ENCODE measurements at regions not wholly inside any gene's neighbourhood (a gene's known extent, or its start where the extent isn't known, plus 50 kb on each side); places are given as distances from the start of the nearest gene placed in this dataset.

DNA sequence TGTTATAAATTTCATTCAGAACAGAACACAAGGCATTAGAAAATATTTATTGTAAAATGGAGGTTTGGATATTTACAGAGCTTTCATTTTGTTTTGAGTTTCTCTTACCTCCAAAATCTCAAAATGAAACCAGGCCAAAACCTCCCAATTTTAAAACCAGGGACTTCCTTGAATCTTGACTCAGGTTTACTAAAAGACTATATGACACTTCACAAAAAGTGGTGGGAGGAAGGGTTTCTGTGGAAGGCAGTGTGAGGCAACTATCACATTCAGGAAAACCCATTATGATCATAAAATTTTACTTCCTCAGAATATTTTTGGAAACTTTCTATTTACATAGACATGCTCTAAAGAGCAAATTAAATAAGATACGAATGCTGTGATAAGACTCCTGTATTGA, 205.8 kb upstream of the EOMES start:
- DNase-seq (ENCODE audit: low read depth, low spot score), result no peak
- ChIA-PET RAD21 (ENCODE audit: low non-redundant PET in 1 of 2, low total read pairs in 2 of 2, uncharacterized antibody in 2 of 2, unreplicated experiment in 2 of 2) (no interaction called here), CTCF (no interaction called here), POLR2A (no interaction called here)
- no peak for TF ChIP-seq TCF7L2 (IDR thresholded peaks at IDR 0.05; ENCODE audit: borderline replicate concordance, extremely low read depth, insufficient read depth, insufficient read length)
- no peak for TF ChIP-seq SRF (IDR thresholded peaks at IDR 0.05; ENCODE audit: low read depth)
- no peak for TF ChIP-seq RAD21 (IDR thresholded peaks at IDR 0.05; ENCODE audit: low read depth)
- no peak for TF ChIP-seq POLR2A (IDR thresholded peaks at IDR 0.05; ENCODE audit: borderline replicate concordance, extremely low read depth, insufficient read depth, insufficient read length)
- no peak for TF ChIP-seq EZH2 (IDR thresholded peaks at IDR 0.05)
- TF ChIP-seq SIN3A (IDR thresholded peaks at IDR 0.05; ENCODE audit: low read depth), result no peak
- TF ChIP-seq CEBPB (IDR thresholded peaks at IDR 0.05; ENCODE audit: low read depth), result no peak
- no peak for TF ChIP-seq ELF1 (IDR thresholded peaks at IDR 0.05; ENCODE audit: borderline replicate concordance, low read depth)
- TF ChIP-seq POLR2AphosphoS5 (IDR thresholded peaks at IDR 0.05; ENCODE audit: low read depth, low read length), result no peak
- no peak for TF ChIP-seq ZFX (IDR thresholded peaks at IDR 0.05)
- TF ChIP-seq EGR1 (IDR thresholded peaks at IDR 0.05; ENCODE audit: low read depth), result no peak
- TF ChIP-seq, protein P1, sequence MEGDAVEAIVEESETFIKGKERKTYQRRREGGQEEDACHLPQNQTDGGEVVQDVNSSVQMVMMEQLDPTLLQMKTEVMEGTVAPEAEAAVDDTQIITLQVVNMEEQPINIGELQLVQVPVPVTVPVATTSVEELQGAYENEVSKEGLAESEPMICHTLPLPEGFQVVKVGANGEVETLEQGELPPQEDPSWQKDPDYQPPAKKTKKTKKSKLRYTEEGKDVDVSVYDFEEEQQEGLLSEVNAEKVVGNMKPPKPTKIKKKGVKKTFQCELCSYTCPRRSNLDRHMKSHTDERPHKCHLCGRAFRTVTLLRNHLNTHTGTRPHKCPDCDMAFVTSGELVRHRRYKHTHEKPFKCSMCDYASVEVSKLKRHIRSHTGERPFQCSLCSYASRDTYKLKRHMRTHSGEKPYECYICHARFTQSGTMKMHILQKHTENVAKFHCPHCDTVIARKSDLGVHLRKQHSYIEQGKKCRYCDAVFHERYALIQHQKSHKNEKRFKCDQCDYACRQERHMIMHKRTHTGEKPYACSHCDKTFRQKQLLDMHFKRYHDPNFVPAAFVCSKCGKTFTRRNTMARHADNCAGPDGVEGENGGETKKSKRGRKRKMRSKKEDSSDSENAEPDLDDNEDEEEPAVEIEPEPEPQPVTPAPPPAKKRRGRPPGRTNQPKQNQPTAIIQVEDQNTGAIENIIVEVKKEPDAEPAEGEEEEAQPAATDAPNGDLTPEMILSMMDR (IDR thresholded peaks at IDR 0.05 in 2 of 3, conservative IDR thresholded peaks at IDR 0.05 in 1 of 3; ENCODE audit: borderline replicate concordance in 1 of 3, insufficient read depth in 1 of 3, low read depth in 2 of 3, low read length in 2 of 3), result no peak
- TF ChIP-seq, protein P2, sequence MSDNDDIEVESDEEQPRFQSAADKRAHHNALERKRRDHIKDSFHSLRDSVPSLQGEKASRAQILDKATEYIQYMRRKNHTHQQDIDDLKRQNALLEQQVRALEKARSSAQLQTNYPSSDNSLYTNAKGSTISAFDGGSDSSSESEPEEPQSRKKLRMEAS (IDR thresholded peaks at IDR 0.05), result no peak
- TF ChIP-seq CBX3 (IDR thresholded peaks at IDR 0.05; ENCODE audit: low read depth), result no peak
- no peak for TF ChIP-seq YY1 (IDR thresholded peaks at IDR 0.05; ENCODE audit: extremely low read depth, insufficient replicate concordance, low read depth, low read length)
- H3K9ac ChIP-seq (ENCODE audit: low read length), result no peak overlapping the region
- H3K27me3 ChIP-seq (ENCODE audit: insufficient read depth, low read length), result no peaks in the 10 kb centered on the region
- no peaks in the 10 kb centered on the region for H3K4me1 ChIP-seq (ENCODE audit: control insufficient read depth in 1 of 2, insufficient read depth in 2 of 2, low read length in 2 of 2)
- BruUV-seq (replicated peaks), result no TSS peak
- intact Hi-C loops (cut with micrococcal nuclease), result no loop called here
- H3K79me2 ChIP-seq (ENCODE audit: insufficient read depth, low read length), result no peaks in the 10 kb centered on the region
- no peak overlapping the region for H2AFZ ChIP-seq (ENCODE audit: low read depth, low read length, poor library complexity, severe bottlenecking)
- ATAC-seq, result no peak
- no peaks in the 10 kb centered on the region for H4K20me1 ChIP-seq (ENCODE audit: insufficient read depth)
- no peak overlapping the region for H3K4me2 ChIP-seq (ENCODE audit: low read length)
- H3K36me3 ChIP-seq (ENCODE audit: control insufficient read depth in 1 of 2, insufficient read depth in 2 of 2, low read length in 2 of 2), result no peaks in the 10 kb centered on the region
- no peak overlapping the region for H3K27ac ChIP-seq (ENCODE audit: low read depth, low read length)
- no peak overlapping the region for H3K4me3 ChIP-seq (replicated peaks in 1 of 2; ENCODE audit: low read depth in 1 of 2, low read length in 2 of 2)
- no peaks in the 10 kb centered on the region for H3K9me2 ChIP-seq (ENCODE audit: insufficient read depth)
- no peaks in the 10 kb centered on the region for H3K9me3 ChIP-seq (ENCODE audit: control insufficient read depth in 1 of 2, insufficient read depth in 1 of 2, low read depth in 1 of 2, low read length in 2 of 2)
